Activated effector memory CD4-positive, alpha-beta T cell treated with anti-CD3 and anti-CD28 coated beads, Interleukin-2, amount 50 U/mL, for 16 hours (primary cell): ENCODE measurements at regions not wholly inside any gene's neighbourhood (a gene's known extent, or its start where the extent isn't known, plus 50 kb on each side); places are given as distances from the start of the nearest gene placed in this dataset.

Experiments used
- DNase-seq: peaks from one replicate; pipeline ENCODE4 v3.0.0-alpha.2; 2020

GRCh38 chr6:144796070-144796469 lies 510.9 kb downstream of the UTRN start:
- DNase-seq, result no peak

GRCh38 chr6:144797881-144798589 lies 512.9 kb downstream of the UTRN start:
- DNase-seq, result no peak

GRCh38 chr6:144804246-144804790 lies 519.2 kb downstream of the UTRN start:
- no peak for DNase-seq

GRCh38 chr6:144805049-144805448 lies 519.9 kb downstream of the UTRN start:
- DNase-seq, result no peak

- no peak for DNase-seq
Measured at GRCh38 chr6:144806222-144806621, 521.1 kb downstream of the UTRN start.

- no peak for DNase-seq
Measured at GRCh38 chr6:144809120-144809519, 524.0 kb downstream of the UTRN start.

- no peak for DNase-seq
Measured at GRCh38 chr6:144809969-144810368, 524.8 kb downstream of the UTRN start.

GRCh38 chr6:144811140-144811539 lies 526.0 kb downstream of the UTRN start:
- DNase-seq, result no peak

- no peak for DNase-seq
Measured at GRCh38 chr6:144816936-144817335, 531.8 kb downstream of the UTRN start.

GRCh38 chr6:144820270-144820669 lies 535.1 kb downstream of the UTRN start:
- no peak for DNase-seq

GRCh38 chr6:144823131-144823530 lies 538.0 kb downstream of the UTRN start:
- DNase-seq, result no peak

- DNase-seq, result no peak
Measured at GRCh38 chr6:144824018-144824417, 538.9 kb downstream of the UTRN start.

- no peak for DNase-seq
Measured at GRCh38 chr6:144834426-144835038, 549.4 kb downstream of the UTRN start.

- DNase-seq, result no peak
Measured at GRCh38 chr6:144835322-144835973, 550.3 kb downstream of the UTRN start.

- no peak for DNase-seq
Measured at GRCh38 chr6:144840619-144841018, 555.5 kb downstream of the UTRN start.

- DNase-seq, result no peak
Measured at GRCh38 chr6:144843701-144844100, 558.6 kb downstream of the UTRN start.

- no peak for DNase-seq
Measured at GRCh38 chr6:144844596-144844995, 559.5 kb downstream of the UTRN start.

GRCh38 chr6:144845186-144845585 lies 560.1 kb downstream of the UTRN start:
- no peak for DNase-seq

- DNase-seq, result no peak
Measured at GRCh38 chr6:144847916-144848315, 562.8 kb downstream of the UTRN start.

- no peak for DNase-seq
Measured at GRCh38 chr6:144849920-144850319, 564.8 kb downstream of the UTRN start.

GRCh38 chr6:144853603-144854002 lies 568.5 kb downstream of the UTRN start:
- no peak for DNase-seq

- no peak for DNase-seq
Measured at GRCh38 chr6:144854654-144855053, 569.5 kb downstream of the UTRN start.

GRCh38 chr6:144855375-144855774 lies 570.2 kb downstream of the UTRN start:
- DNase-seq, result no peak
